ENCODE measurements at regions not wholly inside any gene's neighbourhood (a gene's known extent, or its start where the extent isn't known, plus 50 kb on each side); places are given as distances from the start of the nearest gene placed in this dataset.

- Histone ChIP-seq H3K4me3 (no peak overlapping the region), H3K27ac (no peak overlapping the region), H3K9me3 (replicated peaks in 1 of 3) (peaks cover 0 to 6% (median 0%) of the 10 kb centered on the region in 3 donors), H3K4me1 (replicated peaks in 1 of 2) (no peaks in the 10 kb centered on the region), H3K36me3 (replicated peaks in 1 of 2) (no peaks in the 10 kb centered on the region), H3K27me3 (no peaks in the 10 kb centered on the region)
- DNase-seq = no peak
- TF ChIP-seq POLR2A (IDR thresholded peaks at IDR 0.05) (no peak), CTCF (IDR thresholded peaks at IDR 0.05) (no peak)
- intact Hi-C loops (cut with DNase I) = no loop called here
Measured at GRCh38 chr5:119860463-119860862, 231.1 kb downstream of the FAM170A start.

- TF ChIP-seq CTCF (IDR thresholded peaks at IDR 0.05) (no peak), POLR2A (IDR thresholded peaks at IDR 0.05) (no peak)
- WGBS, 4 donors = 46 to 56% (median 52%) methylated on average over 4 of the region's 4 CpGs
- H3K4me3 ChIP-seq = no peak overlapping the region
- peaks cover 0 to 6% (median 0%) of the 10 kb centered on the region in 3 donors for H3K9me3 ChIP-seq (replicated peaks in 1 of 3)
- no peaks in the 10 kb centered on the region for H3K36me3 ChIP-seq (replicated peaks in 1 of 2)
- no peaks in the 10 kb centered on the region for H3K4me1 ChIP-seq (replicated peaks in 1 of 2)
- no peak for DNase-seq
- no peak overlapping the region for H3K27ac ChIP-seq
- H3K27me3 ChIP-seq = no peaks in the 10 kb centered on the region
- intact Hi-C loops (cut with DNase I) = no loop called here
Measured at GRCh38 chr5:119862619-119863018, 233.3 kb downstream of the FAM170A start.

- no peak for DNase-seq
- no peak overlapping the region for H3K4me3 ChIP-seq
- intact Hi-C loops (cut with DNase I) = no loop called here
- H3K27me3 ChIP-seq = no peaks in the 10 kb centered on the region
- no peaks in the 10 kb centered on the region for H3K36me3 ChIP-seq (replicated peaks in 1 of 2)
- no peak overlapping the region for H3K27ac ChIP-seq
- H3K4me1 ChIP-seq (replicated peaks in 1 of 2) = no peaks in the 10 kb centered on the region
- TF ChIP-seq CTCF (IDR thresholded peaks at IDR 0.05) (no peak), POLR2A (IDR thresholded peaks at IDR 0.05) (no peak)
- H3K9me3 ChIP-seq (replicated peaks in 1 of 3) = peaks cover 0 to 6% (median 0%) of the 10 kb centered on the region in 3 donors
Measured at GRCh38 chr5:119864286-119864685, 234.9 kb downstream of the FAM170A start.

- no peak for TF ChIP-seq POLR2A (IDR thresholded peaks at IDR 0.05)
- intact Hi-C loops (cut with DNase I) = no loop called here
- 81 to 83% (median 83%) methylated on average over 5 of the region's 5 CpGs for WGBS, 4 donors
Measured at GRCh38 chr5:119873611-119874010, 244.3 kb downstream of the FAM170A start.

GRCh38 chr5:119876522-119876921, 247.2 kb downstream of the FAM170A start:
- no peak for DNase-seq
- intact Hi-C loops (cut with DNase I) = no loop called here
- Histone ChIP-seq H3K27ac (no peak overlapping the region), H3K4me1 (replicated peaks in 1 of 2) (no peaks in the 10 kb centered on the region), H3K36me3 (replicated peaks in 1 of 2) (no peaks in the 10 kb centered on the region), H3K27me3 (no peaks in the 10 kb centered on the region), H3K4me3 (no peak overlapping the region), H3K9me3 (replicated peaks in 1 of 3) (no peaks in the 10 kb centered on the region)
- TF ChIP-seq POLR2A (IDR thresholded peaks at IDR 0.05) (no peak), CTCF (IDR thresholded peaks at IDR 0.05) (no peak)

More at GRCh38 chr5:119873611-119874010, 244.3 kb downstream of the FAM170A start:
- H3K4me1 ChIP-seq (replicated peaks in 1 of 2) = no peaks in the 10 kb centered on the region
- no peak for DNase-seq
- no peak overlapping the region for H3K27ac ChIP-seq
- H3K36me3 ChIP-seq (replicated peaks in 1 of 2) = no peaks in the 10 kb centered on the region
- H3K4me3 ChIP-seq = no peak overlapping the region
- H3K9me3 ChIP-seq (replicated peaks in 1 of 3) = no peaks in the 10 kb centered on the region
- H3K27me3 ChIP-seq = no peaks in the 10 kb centered on the region
